ENCODE measurements at regions not wholly inside any gene's neighbourhood (a gene's known extent, or its start where the extent isn't known, plus 50 kb on each side); places are given as distances from the start of the nearest gene placed in this dataset.
A peak's percentile ranks its signal among the peaks of the same experiment; 100 is the strongest.

- no peak overlapping the region for H3K4me3 Mint-ChIP-seq
These were observed 126.4 kb downstream of the LY86 start for GRCh38 chr6:6714953-6715352.

GRCh38 chr6:6715465-6715864 lies 126.9 kb downstream of the LY86 start:
- no peak for TF ChIP-seq CTCF (IDR thresholded peaks at IDR 0.05; ENCODE audit: unreplicated experiment)
- Mint-ChIP-seq H3K9me3 (no peaks in the 10 kb centered on the region), H3K4me1 (peaks cover 23% of the 10 kb centered on the region), H3K27ac (no peak overlapping the region), H3K4me3 (no peak overlapping the region), H3K36me3 (no peaks in the 10 kb centered on the region), H3K27me3 (ENCODE audit: low read depth) (peaks cover 3% of the 10 kb centered on the region)
- DNase-seq (ENCODE audit: low spot score in 2 of 2, unreplicated experiment in 2 of 2): no peak

More at GRCh38 chr6:6714953-6715352, 126.4 kb downstream of the LY86 start:
- H3K36me3 Mint-ChIP-seq: no peaks in the 10 kb centered on the region
- TF ChIP-seq CTCF (IDR thresholded peaks at IDR 0.05; ENCODE audit: unreplicated experiment): no peak
- peaks cover 23% of the 10 kb centered on the region for H3K4me1 Mint-ChIP-seq
- DNase-seq (ENCODE audit: low spot score in 2 of 2, unreplicated experiment in 2 of 2): no peak
- no peak overlapping the region for H3K27ac Mint-ChIP-seq
- H3K9me3 Mint-ChIP-seq: no peaks in the 10 kb centered on the region
- H3K27me3 Mint-ChIP-seq (ENCODE audit: low read depth): peaks cover 7% of the 10 kb centered on the region

GRCh38 chr6:6716998-6717763 lies 128.7 kb downstream of the LY86 start:
- peaks cover 2% of the 10 kb centered on the region for H3K27me3 Mint-ChIP-seq (ENCODE audit: low read depth)
- H3K27ac Mint-ChIP-seq: no peak overlapping the region
- H3K4me1 Mint-ChIP-seq: peaks cover 25% of the 10 kb centered on the region
- DNase-seq (ENCODE audit: low spot score in 2 of 2, unreplicated experiment in 2 of 2): no peak
- H3K9me3 Mint-ChIP-seq: no peaks in the 10 kb centered on the region
- no peaks in the 10 kb centered on the region for H3K36me3 Mint-ChIP-seq
- no peak overlapping the region for H3K4me3 Mint-ChIP-seq
- TF ChIP-seq CTCF (IDR thresholded peaks at IDR 0.05; ENCODE audit: unreplicated experiment): no peak

- Mint-ChIP-seq H3K4me3 (no peak overlapping the region), H3K27ac (no peak overlapping the region), H3K36me3 (no peaks in the 10 kb centered on the region), H3K27me3 (ENCODE audit: low read depth) (peaks cover 2% of the 10 kb centered on the region), H3K4me1 (peaks cover 19% of the 10 kb centered on the region), H3K9me3 (no peaks in the 10 kb centered on the region)
- no peak for TF ChIP-seq CTCF (IDR thresholded peaks at IDR 0.05; ENCODE audit: unreplicated experiment)
- DNase-seq (ENCODE audit: low spot score in 2 of 2, unreplicated experiment in 2 of 2): no peak
These were observed 129.4 kb downstream of the LY86 start for GRCh38 chr6:6717953-6718352.

GRCh38 chr6:6721606-6722005 lies 133.1 kb downstream of the LY86 start:
- DNase-seq (ENCODE audit: low spot score in 2 of 2, unreplicated experiment in 2 of 2): no peak
- no peak for TF ChIP-seq CTCF (IDR thresholded peaks at IDR 0.05; ENCODE audit: unreplicated experiment)
- Mint-ChIP-seq H3K9me3 (no peaks in the 10 kb centered on the region), H3K36me3 (no peaks in the 10 kb centered on the region), H3K4me3 (no peak overlapping the region), H3K4me1 (peaks cover 40% of the 10 kb centered on the region), H3K27ac (peak overlapping the region; percentile 17), H3K27me3 (ENCODE audit: low read depth) (peaks cover 2% of the 10 kb centered on the region)
